GM12891 (cell line): ENCODE measurements at regions not wholly inside any gene's neighbourhood (a gene's known extent, or its start where the extent isn't known, plus 50 kb on each side); places are given as distances from the start of the nearest gene placed in this dataset.

Experiments
- POLR2A ChIP-seq: IDR thresholded peaks from 2 replicates; pipeline ENCODE4 v1.6.1; 2011; ENCODE audit warnings: low read depth, low read length, control low read depth
- SPI1 ChIP-seq: IDR thresholded peaks from 2 replicates; pipeline ENCODE4 v1.6.1; 2011; ENCODE audit warnings: low read depth, low read length, control low read depth

GRCh38 chr10:20369863-20370736 lies 527.0 kb downstream of the NEBL start:
- no peak for TF ChIP-seq POLR2A
- TF ChIP-seq SPI1: no peak
